Stomach smooth muscle (tissue), 2 donors: ENCODE measurements at regions not wholly inside any gene's neighbourhood (a gene's known extent, or its start where the extent isn't known, plus 50 kb on each side); places are given as distances from the start of the nearest gene placed in this dataset.

Experiments
- H3K27ac ChIP-seq: one replicate; pipeline ENCODE4 v1.7.0; 2013; ENCODE audit warnings: mild to moderate bottlenecking, low read length, inconsistent platforms
- H3K27me3 ChIP-seq, 2 donors: one replicate each; pipeline ENCODE4 v1.7.0; 2013; ENCODE audit warnings: low read length in 2 of 2; ENCODE audit not compliant: insufficient read depth in 2 of 2, control insufficient read depth in 1 of 2
- H3K36me3 ChIP-seq, 2 donors: one replicate each; pipeline ENCODE4 v1.7.0; 2013; ENCODE audit warnings: low read length in 2 of 2; ENCODE audit not compliant: control insufficient read depth in 2 of 2, insufficient read depth in 2 of 2
- H3K4me1 ChIP-seq: one replicate; pipeline ENCODE4 v1.7.0; 2013; ENCODE audit warnings: low read length; ENCODE audit not compliant: control insufficient read depth, insufficient read depth
- H3K4me3 ChIP-seq, 2 donors: one replicate each; pipeline ENCODE4 v1.7.0; 2013; ENCODE audit warnings: low read length in 2 of 2
- H3K9ac ChIP-seq, 2 donors: one replicate each; pipeline ENCODE4 v1.7.0; 2013; ENCODE audit warnings: low read length in 2 of 2, mild to moderate bottlenecking in 1 of 2
- H3K9me3 ChIP-seq, 2 donors: one replicate each; pipeline ENCODE4 v1.7.0; 2013; ENCODE audit warnings: low read length in 2 of 2; ENCODE audit not compliant: control insufficient read depth in 2 of 2
- donor health status: healthy.
- donor health status: Pancreatic carcinoma.

GRCh38 chrX:69016293-69016941 lies 148.8 kb downstream of the PJA1 start:
- Histone ChIP-seq H3K27me3 (peaks cover 0 to 32% of the 10 kb centered on the region in 2 donors), H3K9ac (no peak overlapping the region), H3K4me3 (no peak overlapping the region), H3K4me1 (no peaks in the 10 kb centered on the region), H3K27ac (no peak overlapping the region), H3K36me3 (no peaks in the 10 kb centered on the region), H3K9me3 (no peaks in the 10 kb centered on the region)

GRCh38 chrX:69015564-69016292 lies 149.5 kb downstream of the PJA1 start:
- Histone ChIP-seq H3K36me3 (no peaks in the 10 kb centered on the region), H3K27me3 (peaks cover 0 to 32% of the 10 kb centered on the region in 2 donors), H3K4me1 (no peaks in the 10 kb centered on the region), H3K9me3 (no peaks in the 10 kb centered on the region), H3K27ac (no peak overlapping the region), H3K4me3 (no peak overlapping the region), H3K9ac (no peak overlapping the region)

DNA sequence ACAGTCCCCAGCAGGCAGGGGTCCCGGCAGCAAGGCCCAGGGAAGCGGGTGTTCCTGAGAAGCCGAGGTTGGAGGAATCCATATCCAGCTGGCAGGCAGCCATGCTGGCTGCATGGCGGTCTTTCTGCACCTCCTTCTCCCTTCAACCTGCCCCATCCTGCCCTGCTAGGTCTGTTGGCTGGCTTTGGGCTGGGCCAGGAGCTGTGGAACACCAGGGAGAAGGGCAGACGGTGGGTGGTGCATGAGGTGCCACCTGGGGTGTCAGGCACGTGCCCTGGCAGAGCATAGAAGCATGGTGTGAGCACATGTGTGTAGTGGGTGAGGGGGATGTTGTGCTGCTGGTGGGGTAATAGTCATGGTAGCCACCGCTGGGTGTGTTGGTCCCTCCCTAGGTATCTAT lies 150.1 kb downstream of the PJA1 start:
- no peak overlapping the region for H3K4me3 ChIP-seq
- H3K27ac ChIP-seq: no peak overlapping the region
- no peaks in the 10 kb centered on the region for H3K4me1 ChIP-seq
- no peaks in the 10 kb centered on the region for H3K9me3 ChIP-seq
- H3K36me3 ChIP-seq: no peaks in the 10 kb centered on the region
- H3K9ac ChIP-seq: no peak overlapping the region
- H3K27me3 ChIP-seq: peaks cover 0 to 28% of the 10 kb centered on the region in 2 donors

DNA sequence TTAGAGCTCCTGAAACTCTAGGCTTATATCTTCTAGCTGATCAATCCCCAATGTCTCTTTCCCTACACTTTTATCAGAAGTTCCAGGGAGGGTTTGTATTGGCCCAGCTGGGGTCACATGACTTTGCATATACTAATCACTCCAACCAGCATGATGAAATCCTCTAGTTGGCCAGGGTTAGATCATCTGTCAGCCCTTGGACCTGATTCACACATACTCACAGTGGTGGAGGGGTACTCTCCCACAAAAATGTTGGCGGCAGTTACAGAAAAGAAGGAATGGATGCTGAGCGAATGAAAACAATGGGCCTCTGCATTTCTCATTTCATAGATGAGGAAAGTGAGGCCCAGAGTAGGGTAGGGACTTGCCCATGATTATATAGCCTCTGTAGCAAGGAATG lies 151.1 kb downstream of the PJA1 start:
- Histone ChIP-seq H3K27me3 (peaks cover 0 to 22% of the 10 kb centered on the region in 2 donors), H3K9ac (no peak overlapping the region), H3K36me3 (no peaks in the 10 kb centered on the region), H3K4me3 (no peak overlapping the region), H3K9me3 (no peaks in the 10 kb centered on the region), H3K27ac (no peak overlapping the region), H3K4me1 (no peaks in the 10 kb centered on the region)

DNA sequence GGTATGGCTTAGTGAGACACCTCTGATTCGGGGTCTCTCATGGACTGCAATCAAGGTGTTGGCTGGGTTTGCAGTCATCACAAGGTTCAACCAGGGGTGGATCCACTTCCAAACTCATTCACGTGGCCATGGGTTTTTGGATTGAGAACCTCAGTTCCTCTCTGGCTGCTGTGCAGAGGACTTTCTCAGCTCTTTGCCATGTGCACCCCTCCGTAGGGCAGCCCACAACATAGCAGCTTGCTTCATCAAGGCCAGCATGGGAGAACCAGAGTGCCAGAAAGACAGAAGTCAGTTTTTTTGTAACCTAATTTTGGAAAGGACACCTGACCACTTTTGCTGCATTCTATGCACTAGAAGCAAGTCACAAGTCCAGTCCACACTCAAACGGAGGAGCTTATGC lies 154.9 kb downstream of the PJA1 start:
- Histone ChIP-seq H3K4me3 (no peak overlapping the region), H3K27ac (no peak overlapping the region), H3K36me3 (no peaks in the 10 kb centered on the region), H3K9me3 (peaks cover 0 to 2% of the 10 kb centered on the region in 2 donors), H3K27me3 (peaks cover 0 to 3% of the 10 kb centered on the region in 2 donors), H3K4me1 (no peaks in the 10 kb centered on the region), H3K9ac (no peak overlapping the region)

- Histone ChIP-seq H3K27ac (no peak overlapping the region), H3K36me3 (no peaks in the 10 kb centered on the region), H3K4me1 (peaks cover 11% of the 10 kb centered on the region), H3K9me3 (no peaks in the 10 kb centered on the region), H3K27me3 (peaks cover 0 to 14% of the 10 kb centered on the region in 2 donors), H3K4me3 (no peak overlapping the region), H3K9ac (no peak overlapping the region)
These were observed 164.4 kb downstream of the PJA1 start for GRCh38 chrX:69000877-69001276.

DNA sequence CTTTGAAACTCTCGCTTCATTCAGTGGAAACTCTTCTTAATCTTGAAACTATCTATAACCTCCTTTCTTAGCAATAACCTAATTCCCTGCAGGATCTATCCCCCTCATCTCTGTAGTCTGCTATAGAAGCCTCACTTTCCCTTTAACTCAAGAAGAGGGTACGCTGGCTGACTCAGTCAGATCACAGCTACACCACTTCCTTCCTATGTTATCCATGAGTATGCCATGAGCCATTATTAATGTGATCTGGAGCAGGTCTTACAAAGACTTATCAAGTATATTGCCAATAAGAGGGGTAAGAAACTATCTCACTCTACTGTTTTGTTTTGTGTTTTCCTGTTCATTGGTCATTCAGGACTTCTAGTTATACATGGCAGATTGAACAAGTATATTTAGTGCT lies 165.3 kb downstream of the PJA1 start:
- Histone ChIP-seq H3K9ac (no peak overlapping the region), H3K4me1 (peaks cover 19% of the 10 kb centered on the region), H3K27me3 (peaks cover 0 to 14% of the 10 kb centered on the region in 2 donors), H3K9me3 (no peaks in the 10 kb centered on the region), H3K4me3 (no peak overlapping the region), H3K27ac (no peak overlapping the region), H3K36me3 (no peaks in the 10 kb centered on the region)

GRCh38 chrX:68999356-68999755 lies 165.9 kb downstream of the PJA1 start:
- Histone ChIP-seq H3K4me1 (peaks cover 20% of the 10 kb centered on the region), H3K9me3 (no peaks in the 10 kb centered on the region), H3K4me3 (no peak overlapping the region), H3K9ac (no peak overlapping the region), H3K27me3 (peaks cover 0 to 18% of the 10 kb centered on the region in 2 donors), H3K36me3 (no peaks in the 10 kb centered on the region), H3K27ac (no peak overlapping the region)

DNA sequence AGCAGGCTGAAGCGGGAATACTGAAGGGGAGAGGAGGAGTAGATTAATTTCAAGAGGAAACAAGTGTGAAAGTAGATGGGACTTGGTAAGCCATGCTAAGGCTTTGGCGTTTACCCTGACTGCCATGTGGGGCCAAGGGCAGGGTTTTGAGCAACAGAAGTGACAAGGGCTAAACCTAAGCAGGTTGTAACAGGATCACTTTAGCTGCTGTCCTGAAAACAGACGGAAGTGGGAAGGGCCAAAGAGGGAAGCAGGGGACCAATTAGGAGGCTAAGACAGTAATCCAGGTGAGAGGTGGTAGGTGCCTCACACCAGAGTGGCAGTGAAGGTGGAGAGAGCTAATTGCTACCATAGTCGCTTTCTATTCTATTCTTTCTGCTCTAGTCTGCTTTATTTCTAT lies 166.5 kb downstream of the PJA1 start:
- Histone ChIP-seq H3K4me1 (peaks cover 22% of the 10 kb centered on the region), H3K27me3 (peaks cover 0 to 21% of the 10 kb centered on the region in 2 donors), H3K36me3 (no peaks in the 10 kb centered on the region), H3K4me3 (no peak overlapping the region), H3K9ac (no peak overlapping the region), H3K9me3 (no peaks in the 10 kb centered on the region), H3K27ac (no peak overlapping the region)

GRCh38 chrX:68997911-68998310 lies 167.3 kb downstream of the PJA1 start:
- Histone ChIP-seq H3K9me3 (no peaks in the 10 kb centered on the region), H3K9ac (no peak overlapping the region), H3K36me3 (no peaks in the 10 kb centered on the region), H3K27ac (no peak overlapping the region), H3K4me3 (no peak overlapping the region), H3K4me1 (peaks cover 22% of the 10 kb centered on the region), H3K27me3 (peaks cover 0 to 21% of the 10 kb centered on the region in 2 donors)

GRCh38 chrX:68997511-68997910 lies 167.7 kb downstream of the PJA1 start:
- H3K4me1 ChIP-seq: peaks cover 22% of the 10 kb centered on the region
- H3K9me3 ChIP-seq: no peaks in the 10 kb centered on the region
- H3K27ac ChIP-seq: no peak overlapping the region

More at GRCh38 chrX:68997511-68997910, 167.7 kb downstream of the PJA1 start:
- H3K36me3 ChIP-seq: no peaks in the 10 kb centered on the region
- no peak overlapping the region for H3K4me3 ChIP-seq
- no peak overlapping the region for H3K9ac ChIP-seq
- H3K27me3 ChIP-seq: peaks cover 0 to 21% of the 10 kb centered on the region in 2 donors
